GM12865 (cell line): ENCODE measurements at regions not wholly inside any gene's neighbourhood (a gene's known extent, or its start where the extent isn't known, plus 50 kb on each side); places are given as distances from the start of the nearest gene placed in this dataset.

Source experiments
- DNase-seq: peaks from one replicate; pipeline ENCODE4 v3.0.0; 2010; ENCODE audit warnings: low read depth
- H3K4me3 ChIP-seq: 2 replicates; pipeline ENCODE4 v1.5.1; 2011; ENCODE audit warnings: mild to moderate bottlenecking, low read depth, low read length, control low read depth
- TF ChIP-seq, protein P1 (sequence below): IDR thresholded peaks from 2 replicates; pipeline ENCODE4 v1.5.1; 2011; ENCODE audit warnings: low read length, control low read depth, low read depth, inconsistent platforms; ENCODE audit not compliant: insufficient read depth; ENCODE audit errors: missing control alignments

- DNase-seq, result no peak
- TF ChIP-seq, protein P1, sequence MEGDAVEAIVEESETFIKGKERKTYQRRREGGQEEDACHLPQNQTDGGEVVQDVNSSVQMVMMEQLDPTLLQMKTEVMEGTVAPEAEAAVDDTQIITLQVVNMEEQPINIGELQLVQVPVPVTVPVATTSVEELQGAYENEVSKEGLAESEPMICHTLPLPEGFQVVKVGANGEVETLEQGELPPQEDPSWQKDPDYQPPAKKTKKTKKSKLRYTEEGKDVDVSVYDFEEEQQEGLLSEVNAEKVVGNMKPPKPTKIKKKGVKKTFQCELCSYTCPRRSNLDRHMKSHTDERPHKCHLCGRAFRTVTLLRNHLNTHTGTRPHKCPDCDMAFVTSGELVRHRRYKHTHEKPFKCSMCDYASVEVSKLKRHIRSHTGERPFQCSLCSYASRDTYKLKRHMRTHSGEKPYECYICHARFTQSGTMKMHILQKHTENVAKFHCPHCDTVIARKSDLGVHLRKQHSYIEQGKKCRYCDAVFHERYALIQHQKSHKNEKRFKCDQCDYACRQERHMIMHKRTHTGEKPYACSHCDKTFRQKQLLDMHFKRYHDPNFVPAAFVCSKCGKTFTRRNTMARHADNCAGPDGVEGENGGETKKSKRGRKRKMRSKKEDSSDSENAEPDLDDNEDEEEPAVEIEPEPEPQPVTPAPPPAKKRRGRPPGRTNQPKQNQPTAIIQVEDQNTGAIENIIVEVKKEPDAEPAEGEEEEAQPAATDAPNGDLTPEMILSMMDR, result no peak
- no peak overlapping the region for H3K4me3 ChIP-seq
These were observed 260.4 kb downstream of the SLITRK1 start for GRCh38 chr13:83621765-83622421.

- TF ChIP-seq, protein P1, result no peak
- H3K4me3 ChIP-seq, result no peak overlapping the region
- DNase-seq, result no peak
These were observed 261.6 kb downstream of the SLITRK1 start for GRCh38 chr13:83620530-83621220.

DNA sequence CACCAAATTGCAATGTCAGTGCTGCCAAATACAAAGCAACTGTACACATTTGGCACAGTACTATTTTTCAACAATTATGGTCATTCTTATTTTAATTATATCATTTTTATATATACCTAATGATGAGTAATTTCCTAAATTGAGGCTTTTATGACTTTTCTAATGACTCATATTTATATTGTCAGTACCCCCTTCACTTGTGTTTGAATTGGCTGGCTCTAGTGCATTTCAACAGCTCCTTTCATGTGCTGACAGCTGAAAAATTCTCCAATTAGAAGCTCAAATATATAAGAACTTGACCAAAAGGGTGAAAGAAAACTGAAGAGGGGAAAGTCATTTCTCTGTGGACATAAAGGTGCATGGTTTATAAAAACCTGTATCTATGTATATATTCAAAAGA is 263.3 kb downstream of the SLITRK1 start:
- no peak overlapping the region for H3K4me3 ChIP-seq
- TF ChIP-seq, protein P1, result no peak
- no peak for DNase-seq

GRCh38 chr13:83613524-83613923 is 268.8 kb downstream of the SLITRK1 start:
- no peak for DNase-seq
- H3K4me3 ChIP-seq, result no peak overlapping the region
- TF ChIP-seq, protein P1, result no peak

- H3K4me3 ChIP-seq, result no peak overlapping the region
These were observed 280.7 kb downstream of the SLITRK1 start for GRCh38 chr13:83601539-83601938.

DNA sequence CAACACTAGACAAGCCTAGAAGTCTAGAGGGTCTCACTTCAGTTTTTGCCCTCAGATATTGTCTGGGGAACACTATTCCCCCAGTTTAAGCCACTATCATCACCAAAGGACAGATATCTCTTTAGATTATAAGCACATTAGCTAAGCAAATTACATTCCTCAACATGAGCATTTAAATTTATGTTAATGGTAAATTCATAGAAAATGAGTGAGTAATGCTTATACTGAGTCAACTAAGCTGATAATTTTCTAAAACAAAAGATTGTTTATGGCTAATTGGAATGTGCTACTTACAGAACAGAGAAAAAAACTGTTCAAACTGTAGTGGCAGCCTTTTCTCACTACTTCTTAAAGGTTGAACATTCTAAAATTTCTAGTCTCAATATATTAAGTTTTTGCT is 290.2 kb downstream of the SLITRK1 start:
- no peak overlapping the region for H3K4me3 ChIP-seq
- TF ChIP-seq, protein P1, result no peak
- DNase-seq, result no peak

More at GRCh38 chr13:83601539-83601938, 280.7 kb downstream of the SLITRK1 start:
- no peak for DNase-seq
- TF ChIP-seq, protein P1, result no peak

DNA sequence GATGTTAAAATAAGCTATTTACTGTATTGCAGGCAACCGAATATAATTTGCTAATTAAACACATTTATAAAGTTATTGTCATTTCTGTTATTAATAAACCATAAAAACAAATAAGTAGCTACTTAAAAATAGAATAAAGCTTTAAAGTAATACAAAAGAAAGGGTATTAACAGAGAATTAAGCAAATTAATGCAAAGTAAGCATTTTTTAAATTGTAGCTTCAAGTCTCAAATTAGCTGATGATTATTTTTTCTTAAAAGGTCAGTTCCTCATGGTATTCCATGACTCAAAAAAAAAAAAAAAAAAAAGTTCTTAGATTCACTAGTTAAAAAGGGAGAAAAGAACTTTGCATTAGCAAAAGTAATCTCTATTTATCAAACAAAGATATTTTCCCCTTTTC is 292.5 kb downstream of the SLITRK1 start:
- TF ChIP-seq, protein P1, result no peak
- DNase-seq, result no peak
- no peak overlapping the region for H3K4me3 ChIP-seq
